Endothelial cell of umbilical vein (primary cell): ENCODE measurements at regions not wholly inside any gene's neighbourhood (a gene's known extent, or its start where the extent isn't known, plus 50 kb on each side); places are given as distances from the start of the nearest gene placed in this dataset. TPM values are rescaled to one million over a fixed set of nuclear protein-coding genes. Genes with fewer than 3 reads are reported as not detected.
A peak's percentile ranks its signal among the peaks of the same experiment; 100 is the strongest.

ENCODE experiments used
- BruUV-seq: library from RNA; stranded (reverse); fragments of 400-500 nt; replicated peaks from 2 replicates; lab custom pipeline; 2021; lab: Mats Ljungman, UMichigan
- CTCF ChIA-PET: fragments of 300-600, 350-600 bp; sonication (Branson Sonifier 250); formaldehyde crosslinking; loops from one replicate; lab custom pipeline; 2021; ENCODE audit warnings: antibody characterized with exemption, inconsistent platforms; lab: Charles Lee
- POLR2A ChIA-PET: fragments of 300-600, 350-600 bp; sonication (Branson Sonifier 250); formaldehyde crosslinking; loops from one replicate; lab custom pipeline; 2021; ENCODE audit warnings: antibody characterized with exemption, inconsistent platforms; lab: Charles Lee
- DNase-seq: peaks from one replicate; pipeline ENCODE4 v3.0.0-alpha.2; 2011; ENCODE audit warnings: low read depth, low spot score
- FAIRE-seq: peaks from 2 replicates; lab custom pipeline; 2011; peaks lifted over from hg19 to GRCh38; lab: Jason Lieb, UNC
- H2AFZ ChIP-seq: 2 replicates; pipeline ENCODE4 v1.6.0; 2012; ENCODE audit warnings: low read depth, low read length, control low read depth, inconsistent platforms
- H3K27ac ChIP-seq: 2 replicates; pipeline ENCODE4 v1.5.1; 2011; ENCODE audit warnings: low read depth, mild to moderate bottlenecking, control low read depth, low read length, moderate library complexity; ENCODE audit not compliant: insufficient read depth
- H3K27me3 ChIP-seq, 2 experiments: 2 replicates each; pipeline versions ENCODE4 v1.6.0 to v1.6.1; 2011; ENCODE audit warnings: low read length in 2 of 2, mixed read lengths in 1 of 2; ENCODE audit not compliant: control insufficient read depth in 2 of 2, insufficient read depth in 2 of 2
- H3K36me3 ChIP-seq, 2 experiments: 2 replicates in 1 of 2; 3 replicates in 1 of 2; pipeline ENCODE4 v1.5.1; 2011; ENCODE audit warnings: low read length in 2 of 2, mild to moderate bottlenecking in 1 of 2, moderate library complexity in 1 of 2; ENCODE audit not compliant: control insufficient read depth in 2 of 2, insufficient read depth in 2 of 2; ENCODE audit errors: extremely low read depth in 1 of 2
- H3K4me1 ChIP-seq: 3 replicates; pipeline ENCODE4 v1.5.1; 2011; ENCODE audit warnings: mild to moderate bottlenecking, low read length; ENCODE audit not compliant: control insufficient read depth, insufficient read depth; ENCODE audit errors: extremely low read depth
- H3K4me2 ChIP-seq: 2 replicates; pipeline ENCODE4 v1.6.1; 2011; ENCODE audit warnings: low read length, control low read depth, mixed read lengths; ENCODE audit not compliant: insufficient read depth
- H3K4me3 ChIP-seq, 3 experiments: fragments of 200-600 bp in 1 of 3; sonication (generic), shearing (Covaris generic) in 1 of 3; replicated peaks in 1 of 3; 2 replicates each; pipeline ENCODE4 v1.5.1; 2011 to 2016; ENCODE audit warnings: control low read depth in 3 of 3, low read length in 3 of 3, mild to moderate bottlenecking in 2 of 3, inconsistent platforms in 1 of 3, low read depth in 1 of 3, moderate library complexity in 1 of 3; ENCODE audit not compliant: insufficient read depth in 1 of 3
- H3K79me2 ChIP-seq: 2 replicates; pipeline ENCODE4 v1.6.0; 2012; ENCODE audit warnings: low read length, inconsistent platforms; ENCODE audit not compliant: control insufficient read depth, insufficient read depth
- H3K9ac ChIP-seq: replicated peaks from 2 replicates; pipeline ENCODE3; 2011; ENCODE audit warnings: low read length, control low read depth; ENCODE audit not compliant: insufficient read depth; ENCODE audit errors: extremely low read depth
- H3K9me1 ChIP-seq: replicated peaks from 3 replicates; pipeline ENCODE4 v1.6.0; 2011; ENCODE audit warnings: mild to moderate bottlenecking, low read length; ENCODE audit not compliant: control insufficient read depth, insufficient read depth; ENCODE audit errors: extremely low read depth
- H3K9me3 ChIP-seq: replicated peaks from 2 replicates; pipeline ENCODE4 v1.5.1; 2012; ENCODE audit warnings: low read length, inconsistent platforms; ENCODE audit not compliant: control insufficient read depth, insufficient read depth
- H4K20me1 ChIP-seq: replicated peaks from 2 replicates; pipeline ENCODE3; 2011; ENCODE audit warnings: mild to moderate bottlenecking, low read length; ENCODE audit not compliant: control insufficient read depth, insufficient read depth; ENCODE audit errors: extremely low read depth
- EZH2 ChIP-seq: IDR thresholded peaks from 2 replicates; pipeline ENCODE4 v1.6.1; 2012; ENCODE audit warnings: borderline replicate concordance, low read depth, mild to moderate bottlenecking, moderate library complexity, low read length, inconsistent platforms; ENCODE audit not compliant: severe bottlenecking
- FOS ChIP-seq: IDR thresholded peaks from 2 replicates; pipeline ENCODE4 v1.6.1; 2011; ENCODE audit warnings: mild to moderate bottlenecking, low read length, moderate library complexity, borderline replicate concordance; ENCODE audit not compliant: insufficient read depth
- GATA2 ChIP-seq: IDR thresholded peaks from 2 replicates; pipeline ENCODE4 v1.7.0; 2011; ENCODE audit warnings: low read depth, mild to moderate bottlenecking, moderate library complexity, mixed read lengths, low read length; ENCODE audit not compliant: insufficient read length, insufficient read depth
- dilution Hi-C: fragments of 300-500 bp; cut with MboI; formaldehyde crosslinking; loops from one replicate; pipeline ENCODE4 v1.15.0; 2019; ENCODE audit warnings: low sequenced_read_pairs; ENCODE audit not compliant: extremely low pct_ligation_motif_present
- intact Hi-C: fragments of 100-400 bp; cut with micrococcal nuclease; formaldehyde crosslinking; loops from one replicate; pipeline ENCODE4 v1.10.0; 2022
- small RNA-seq: library from RNA; depleted of rRNA; stranded (forward); fragments of <200 nt; gene quantifications from one replicate; pipeline ENCODE3, GENCODE V24; 2012; ENCODE audit warnings: low replicate concordance, low read depth; ENCODE audit not compliant: insufficient read depth, insufficient read length

DNA sequence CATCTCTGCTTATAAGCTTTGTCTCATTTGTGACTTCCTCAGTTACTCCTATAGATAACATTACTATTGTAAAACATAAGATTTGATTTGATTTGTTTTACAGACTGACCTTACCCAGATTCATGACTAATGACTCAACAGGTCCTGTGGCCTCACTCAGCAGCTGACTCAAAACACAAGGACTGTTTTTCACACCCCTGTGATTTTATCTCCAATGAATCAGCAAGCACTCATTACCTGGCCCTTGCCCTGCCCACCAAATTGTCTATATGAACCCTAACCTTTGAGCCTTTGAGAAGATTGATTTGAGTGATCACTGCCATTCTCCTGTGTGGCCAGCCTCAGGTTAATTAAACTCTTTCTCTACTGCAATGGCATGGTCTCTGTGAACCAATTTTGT is 1064.6 kb upstream of the LRRTM3 start:
- intact Hi-C loops (no loop called here), dilution Hi-C loops (no loop called here)
- TF ChIP-seq EZH2: no peak
- peak; percentile 86 for TF ChIP-seq GATA2
- TF ChIP-seq FOS: peak; percentile 23
- DNase-seq (peak; percentile 19), FAIRE-seq (no peak)
- H3K27ac ChIP-seq: no peak overlapping the region
- no TSS peak for BruUV-seq
- H3K27me3 ChIP-seq: no peaks in the 10 kb centered on the region
- H3K9ac ChIP-seq: no peak overlapping the region
- no peaks in the 10 kb centered on the region for H3K9me1 ChIP-seq
- no peak overlapping the region for H2AFZ ChIP-seq
- no peaks in the 10 kb centered on the region for H4K20me1 ChIP-seq
- POLR2A ChIA-PET: no interaction called here
- no peaks in the 10 kb centered on the region for H3K9me3 ChIP-seq
- no peaks in the 10 kb centered on the region for H3K4me1 ChIP-seq
- no peaks in the 10 kb centered on the region for H3K79me2 ChIP-seq
- H3K36me3 ChIP-seq: no peaks in the 10 kb centered on the region
- no peak overlapping the region for H3K4me2 ChIP-seq
- no peak overlapping the region for H3K4me3 ChIP-seq
- CTCF ChIA-PET: interaction anchor here (1.0 kb wide), 1 partner anchor 13 kb away, joined by 4 read pairs; no protein-coding TSS in a partner anchor

Small RNAs in the stretch of these regions (small RNA-seq; reads per million reads assigned to genes)
- gene CYP2C61P: not detected
